Activated CD4-positive, alpha-beta T cell treated with anti-CD3 and anti-CD28 coated beads for 48 hours (primary cell): ENCODE measurements at regions not wholly inside any gene's neighbourhood (a gene's known extent, or its start where the extent isn't known, plus 50 kb on each side); places are given as distances from the start of the nearest gene placed in this dataset.

ENCODE experiments used
- DNase-seq: peaks from one replicate; pipeline ENCODE4 v3.0.0-alpha.2; 2020

DNA sequence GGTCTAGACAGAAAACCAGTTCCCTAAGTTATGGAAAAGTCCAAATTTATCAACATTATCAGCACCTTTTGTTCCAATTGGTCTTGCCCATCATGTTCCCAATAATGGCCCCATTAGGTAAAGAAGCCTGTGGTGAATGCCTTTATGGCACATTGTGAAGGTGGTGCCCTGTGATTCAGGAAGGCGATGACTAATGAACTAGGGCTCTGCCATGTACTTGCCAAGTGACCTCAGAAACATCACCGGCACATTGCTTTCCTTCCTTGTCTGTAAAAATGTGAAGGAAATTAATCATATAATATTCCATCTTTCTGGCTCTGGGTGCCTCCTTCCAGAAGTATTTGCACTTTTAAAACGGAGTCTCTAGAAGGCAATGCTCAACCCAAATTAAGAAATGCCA, 132.3 kb downstream of the UNC5CL start:
- DNase-seq, result no peak

- no peak for DNase-seq
Observed at GRCh38 chr6:40904583-40905194, 134.3 kb downstream of the UNC5CL start.

DNA sequence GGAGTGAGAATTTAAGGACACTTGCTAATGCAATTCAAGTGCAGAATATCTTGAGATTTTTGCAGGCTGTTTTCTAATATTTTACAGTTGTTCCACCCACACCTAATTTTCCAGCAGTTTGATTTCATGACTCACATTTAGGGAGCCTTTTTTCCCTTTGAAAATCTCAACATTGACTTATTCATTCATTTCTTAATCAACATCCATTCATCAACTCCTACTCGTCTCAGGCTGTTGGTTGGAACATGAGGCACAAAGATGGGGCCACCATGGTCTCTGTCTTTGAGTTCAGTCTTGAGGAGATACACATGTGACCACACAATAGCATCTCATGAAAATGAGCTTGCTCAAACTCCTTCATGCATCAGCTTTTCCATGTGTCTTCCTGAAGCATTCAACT, 135.6 kb downstream of the UNC5CL start:
- DNase-seq, result no peak

- DNase-seq, result no peak
Observed at GRCh38 chr6:40901322-40902055, 137.5 kb downstream of the UNC5CL start.

DNA sequence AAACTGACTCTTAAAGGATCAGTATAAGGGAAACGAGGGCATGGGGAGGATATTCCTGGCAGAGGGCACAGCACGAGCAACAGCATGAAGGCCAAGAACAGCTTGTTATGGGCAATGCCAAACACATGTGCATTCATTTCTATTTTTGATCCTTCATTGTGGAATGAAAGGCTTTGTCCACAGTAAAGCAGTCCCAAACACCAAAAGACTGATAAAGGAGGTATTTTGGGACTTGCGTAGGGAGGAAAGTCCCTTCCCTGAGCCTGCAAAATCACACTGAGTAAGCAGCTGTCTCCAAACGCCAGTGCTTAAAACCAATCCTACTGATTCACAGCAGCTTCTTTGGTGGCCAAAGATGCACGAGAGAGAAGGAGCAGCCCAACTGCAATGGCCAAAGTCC, 138.2 kb downstream of the UNC5CL start:
- no peak for DNase-seq

DNA sequence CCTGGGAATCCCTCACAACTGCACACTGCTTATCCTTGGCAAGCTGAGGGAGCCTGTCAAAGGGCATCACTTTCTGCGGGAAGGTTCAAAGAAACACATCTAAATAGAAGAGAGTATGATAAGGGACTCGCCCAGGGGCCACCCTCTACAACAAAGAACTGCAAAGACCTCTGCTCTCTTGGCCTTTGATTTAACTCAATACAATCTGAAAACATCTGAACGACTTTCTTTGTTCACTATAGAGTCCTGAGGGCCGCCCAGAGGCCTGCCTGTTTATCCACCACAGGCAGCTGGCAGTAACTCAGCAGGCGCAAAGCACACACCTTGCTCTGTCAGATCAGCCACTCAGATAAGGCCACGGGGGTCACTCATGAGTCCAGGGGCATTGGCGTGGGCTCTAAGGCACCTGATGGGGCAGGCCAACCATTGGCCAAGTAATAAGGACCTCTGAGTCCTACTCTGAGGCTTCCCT, 139.3 kb downstream of the UNC5CL start:
- no peak for DNase-seq

DNA sequence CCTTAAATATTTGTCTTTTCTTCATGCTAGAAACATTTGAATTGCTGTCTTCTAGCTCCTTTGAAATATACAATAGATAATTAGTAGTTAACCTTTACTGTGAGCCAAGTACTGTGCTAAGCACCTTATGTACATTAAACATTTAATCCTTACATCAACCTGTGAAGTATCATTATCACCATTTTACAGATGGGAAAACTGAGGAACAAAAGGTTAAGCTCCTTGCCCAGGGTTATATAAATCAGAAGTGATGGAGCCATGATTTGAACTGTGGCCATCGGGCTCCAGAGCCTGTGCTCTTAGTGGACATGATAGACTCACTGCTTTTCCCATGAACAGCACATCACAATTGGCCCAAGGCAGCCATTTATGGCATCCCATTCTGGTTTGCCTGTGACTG, 140.9 kb downstream of the UNC5CL start:
- no peak for DNase-seq

DNA sequence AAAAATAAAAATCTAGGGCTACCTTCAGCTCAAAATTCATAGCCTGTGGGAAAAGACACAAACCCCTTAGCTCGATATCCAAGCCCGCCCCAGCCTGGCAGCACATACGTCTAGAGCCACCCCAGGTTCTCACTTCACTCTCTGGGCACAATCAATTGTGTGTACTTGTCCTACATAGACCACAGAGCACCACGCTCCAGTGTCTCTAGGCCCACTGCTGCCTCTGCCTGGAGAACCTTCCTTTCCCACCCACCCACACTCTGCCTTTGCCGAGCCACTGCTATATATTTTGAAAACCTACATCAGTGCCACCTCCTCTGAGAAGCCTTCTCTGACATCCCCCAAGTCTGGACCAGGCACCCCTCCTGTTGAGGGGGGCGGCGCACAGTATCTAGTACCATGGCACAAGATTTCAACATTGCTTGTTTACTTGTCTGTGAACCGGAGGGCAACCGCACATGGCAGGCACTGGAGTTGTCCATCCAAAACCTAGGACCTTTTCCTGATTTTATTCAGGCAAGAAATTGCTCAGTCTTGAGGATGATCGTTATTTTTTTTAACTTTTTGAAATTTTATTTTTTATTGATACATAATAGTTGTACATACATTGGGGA, 141.5 kb downstream of the UNC5CL start:
- DNase-seq, result no peak

- DNase-seq, result no peak
Observed at GRCh38 chr6:40896696-40897095, 142.3 kb downstream of the UNC5CL start.

GRCh38 chr6:40894962-40895799, 143.8 kb downstream of the UNC5CL start:
- DNase-seq, result no peak

DNA sequence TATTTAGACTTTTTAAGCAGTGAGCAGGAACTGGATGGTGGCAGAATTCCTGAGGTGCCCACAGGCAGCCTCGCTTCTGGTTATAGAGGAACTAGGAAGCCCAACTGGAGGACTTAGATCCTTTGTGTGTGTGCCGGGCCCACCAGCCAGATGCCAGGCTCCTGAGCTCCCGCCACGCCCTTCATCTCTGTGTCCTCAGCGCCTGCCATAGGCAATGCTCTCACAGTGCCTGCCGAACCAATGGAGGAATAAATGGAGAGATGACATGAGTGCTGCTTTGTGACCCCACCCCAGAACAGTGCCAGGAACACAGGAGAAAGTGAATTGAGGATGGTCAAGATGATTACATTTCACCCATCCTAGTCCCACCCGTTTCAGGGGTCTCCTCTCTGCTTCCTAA, 146.0 kb downstream of the UNC5CL start:
- no peak for DNase-seq

- no peak for DNase-seq
Observed at GRCh38 chr6:40892223-40892622, 146.8 kb downstream of the UNC5CL start.

DNA sequence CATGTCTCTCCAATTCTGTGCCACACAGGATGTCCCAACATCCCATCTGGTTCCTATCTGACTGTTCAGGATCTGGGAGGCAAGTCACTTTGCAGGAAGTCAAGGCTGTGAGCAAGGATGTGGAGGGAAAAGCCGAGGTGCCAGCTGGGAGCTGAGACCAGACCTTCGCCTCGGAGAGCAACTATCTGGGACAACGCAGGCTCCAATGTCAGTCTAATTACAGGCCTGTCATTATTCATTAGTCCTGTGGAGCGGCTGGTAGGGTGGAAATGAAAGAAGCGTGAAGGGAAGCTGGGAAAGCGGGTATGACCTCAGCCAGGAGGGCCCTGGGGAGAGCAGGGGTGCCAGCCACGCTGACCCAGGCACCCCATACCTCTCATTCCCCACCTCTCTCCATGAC, 147.3 kb downstream of the UNC5CL start:
- DNase-seq, result no peak

DNA sequence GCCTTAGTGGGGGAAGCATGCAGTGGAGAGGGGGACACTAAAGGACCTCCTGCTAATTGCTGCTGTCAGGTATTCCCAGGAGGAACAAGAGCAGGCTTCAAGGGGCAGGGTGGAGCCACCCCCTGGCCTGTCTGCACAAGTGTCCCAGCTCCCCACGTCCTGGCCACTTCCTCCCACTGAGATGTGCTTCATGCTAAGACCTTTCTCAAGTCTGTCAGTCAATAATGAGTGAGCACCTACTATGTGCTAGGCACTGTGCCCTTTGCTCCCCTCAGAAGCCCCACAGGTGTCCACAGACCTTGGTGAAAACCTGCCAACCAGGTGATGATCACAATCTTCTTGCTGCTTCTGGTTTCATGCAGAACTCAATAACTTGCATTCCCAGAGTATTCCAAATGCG, 147.9 kb downstream of the UNC5CL start:
- no peak for DNase-seq

GRCh38 chr6:40889137-40889832, 149.7 kb downstream of the UNC5CL start:
- DNase-seq, result no peak

DNA sequence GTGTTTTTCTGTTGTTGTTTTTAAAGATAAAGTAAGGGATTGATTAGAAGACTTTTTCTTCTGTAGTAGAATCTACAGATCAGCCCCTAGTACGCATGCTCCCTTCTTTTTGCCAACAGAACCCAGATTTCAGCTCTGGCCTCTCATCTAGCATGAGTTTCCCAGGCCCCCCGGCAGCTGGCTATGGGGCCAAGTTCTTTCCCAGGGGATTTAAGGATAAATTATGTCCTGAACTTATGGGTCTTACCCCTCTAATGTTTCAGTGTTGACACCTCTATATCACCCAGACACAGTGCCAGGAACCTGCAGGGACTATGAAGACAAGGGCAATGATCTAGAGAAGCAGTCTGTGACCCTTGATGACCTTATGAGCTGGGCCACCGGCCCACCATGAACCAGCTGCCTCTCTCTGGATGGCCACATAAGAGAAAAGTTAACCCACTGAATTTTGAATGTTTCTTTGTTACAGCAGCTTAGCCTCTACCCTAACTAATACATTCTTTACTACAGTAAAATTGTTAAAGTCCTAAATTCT, 150.5 kb downstream of the UNC5CL start:
- no peak for DNase-seq

DNA sequence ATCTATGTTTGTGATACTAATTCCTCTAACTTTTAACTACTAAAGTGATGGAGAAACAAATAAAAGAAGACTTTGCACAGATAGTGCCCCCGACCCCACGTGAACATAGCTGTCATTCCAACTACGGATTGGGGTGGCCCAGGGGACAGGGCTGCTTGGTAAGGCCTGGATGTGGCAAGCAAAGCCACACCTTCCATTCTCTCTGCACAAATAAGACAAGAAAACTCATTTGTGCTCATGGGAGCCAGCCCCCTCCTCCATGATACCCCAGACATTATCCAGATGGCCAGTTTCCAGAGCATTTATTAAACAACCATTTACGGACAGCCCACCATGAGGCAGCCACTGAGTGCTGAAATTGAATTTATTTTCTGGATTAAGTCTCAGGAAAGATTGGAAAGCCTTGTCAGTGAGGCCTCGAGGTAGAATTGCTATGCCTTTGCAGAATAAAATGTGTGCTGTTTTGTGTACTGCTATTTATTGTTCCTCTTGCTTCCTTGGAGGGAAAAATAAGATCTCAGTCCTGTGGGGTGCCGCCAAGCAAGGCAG, 151.2 kb downstream of the UNC5CL start:
- DNase-seq, result no peak

DNA sequence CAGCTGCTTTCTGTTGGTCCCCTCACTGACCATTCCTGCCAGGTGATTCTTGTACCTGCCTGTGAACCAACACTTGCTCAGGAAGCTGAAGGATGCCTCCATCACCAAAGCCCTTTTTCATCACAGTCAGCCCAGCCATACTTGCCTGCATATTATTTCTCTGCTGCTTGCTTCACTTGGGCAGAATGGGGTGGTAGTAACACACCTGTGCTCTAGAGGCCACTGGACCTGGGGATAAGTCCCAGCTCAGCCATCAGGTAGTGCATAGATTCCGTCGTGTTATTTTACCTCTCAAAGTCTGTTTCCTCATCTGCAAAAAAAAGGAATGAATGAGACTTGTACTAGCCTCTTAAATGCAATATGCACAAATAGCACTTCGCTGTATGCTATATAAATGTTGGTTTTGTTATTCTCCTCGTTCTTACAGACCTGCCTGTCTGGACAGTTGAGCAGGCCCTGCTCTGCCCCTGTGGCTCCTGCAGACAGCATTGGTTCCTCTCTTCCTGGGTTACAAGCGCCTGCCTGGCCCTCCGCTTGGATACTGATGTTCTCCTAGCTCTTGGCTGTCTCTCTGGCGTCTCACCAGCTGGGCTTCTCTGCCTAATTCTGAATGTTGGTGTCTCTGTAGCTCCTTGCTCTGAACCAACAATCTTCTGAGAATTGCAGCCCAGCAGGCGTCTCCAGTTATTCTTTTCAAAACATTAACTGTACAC, 151.8 kb downstream of the UNC5CL start:
- no peak for DNase-seq

GRCh38 chr6:40885139-40885774, 153.8 kb downstream of the UNC5CL start:
- no peak for DNase-seq

GRCh38 chr6:40882323-40882997, 156.6 kb downstream of the UNC5CL start:
- DNase-seq, result no peak
